Right ventricle myocardium superior (tissue), 1 donor: ENCODE measurements at regions not wholly inside any gene's neighbourhood (a gene's known extent, or its start where the extent isn't known, plus 50 kb on each side); places are given as distances from the start of the nearest gene placed in this dataset.
"Not testable (repeated sequence)": the region's sequence is repeated elsewhere in the genome, so short reads cannot be mapped to it uniquely, and the experiment has no call there.

ENCODE experiments used
- ATAC-seq: fragments of 200-7000 bp; cut with Tn5 transposase; one replicate; pipeline ENCODE4 v1.9.1; 2020; ENCODE audit warnings: mild to moderate bottlenecking; ENCODE audit not compliant: poor library complexity
- DNase-seq: peaks from one replicate; pipeline ENCODE4 v3.0.0-alpha.2; 2020
- intact Hi-C: fragments of 100-400 bp; cut with DNase I; formaldehyde crosslinking; loops from one replicate; pipeline ENCODE4 v1.11.2; 2022
- donor health status: DM: no; HTN: yes; CAD: no; lungs with severe emphysema.

- intact Hi-C loops = no loop called here
- ATAC-seq (no peak), DNase-seq (no peak)
Observed at GRCh38 chr7:53336105-53336668, 300.8 kb downstream of the POM121L12 start.

GRCh38 chr7:53340220-53340619 lies 304.8 kb downstream of the POM121L12 start:
- ATAC-seq = no peak
- intact Hi-C loops = no loop called here
- DNase-seq = no peak

- ATAC-seq (no peak), DNase-seq (no peak)
- intact Hi-C loops = no loop called here
Observed at GRCh38 chr7:53350241-53350640, 314.8 kb downstream of the POM121L12 start.

GRCh38 chr7:53351681-53352080 lies 316.2 kb downstream of the POM121L12 start:
- ATAC-seq = no peak
- DNase-seq = no peak
- intact Hi-C loops = no loop called here

- DNase-seq (no peak), ATAC-seq (peak; percentile 38)
- intact Hi-C loops = no loop called here
Observed at GRCh38 chr7:53358269-53358668, 322.8 kb downstream of the POM121L12 start.

DNA sequence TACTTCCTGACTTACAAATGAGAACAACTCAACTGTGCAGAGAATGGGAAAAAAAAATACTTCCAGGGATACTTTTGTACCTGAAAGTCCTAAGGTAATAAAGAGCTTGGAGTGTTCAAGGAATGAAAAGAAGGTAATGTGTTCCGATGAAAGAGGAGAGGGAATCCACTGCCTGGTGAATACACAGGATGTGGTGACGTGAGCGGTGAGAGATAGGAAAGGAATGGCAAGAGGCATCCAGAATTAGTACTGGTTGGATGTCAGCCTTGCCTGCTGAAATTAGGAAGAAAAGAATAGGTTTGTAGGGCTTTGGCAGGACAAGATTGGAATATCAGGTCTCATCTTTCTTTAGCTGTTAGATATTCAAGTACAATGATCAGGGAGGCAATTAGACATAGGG lies 347.7 kb downstream of the POM121L12 start:
- intact Hi-C loops = no loop called here
- DNase-seq = no peak
- ATAC-seq = no peak

GRCh38 chr7:53385239-53385638 lies 349.8 kb downstream of the POM121L12 start:
- ATAC-seq, intact Hi-C loops, DNase-seq: not testable (repeated sequence)

GRCh38 chr7:53387515-53387914 lies 352.1 kb downstream of the POM121L12 start:
- no peak for DNase-seq
- intact Hi-C loops = no loop called here
- ATAC-seq = no peak

GRCh38 chr7:53397911-53398310 lies 362.5 kb downstream of the POM121L12 start:
- no peak for ATAC-seq
- DNase-seq = no peak
- intact Hi-C loops = no loop called here

GRCh38 chr7:53398566-53398965 lies 363.1 kb downstream of the POM121L12 start:
- intact Hi-C loops = no loop called here
- DNase-seq (no peak), ATAC-seq (no peak)

DNA sequence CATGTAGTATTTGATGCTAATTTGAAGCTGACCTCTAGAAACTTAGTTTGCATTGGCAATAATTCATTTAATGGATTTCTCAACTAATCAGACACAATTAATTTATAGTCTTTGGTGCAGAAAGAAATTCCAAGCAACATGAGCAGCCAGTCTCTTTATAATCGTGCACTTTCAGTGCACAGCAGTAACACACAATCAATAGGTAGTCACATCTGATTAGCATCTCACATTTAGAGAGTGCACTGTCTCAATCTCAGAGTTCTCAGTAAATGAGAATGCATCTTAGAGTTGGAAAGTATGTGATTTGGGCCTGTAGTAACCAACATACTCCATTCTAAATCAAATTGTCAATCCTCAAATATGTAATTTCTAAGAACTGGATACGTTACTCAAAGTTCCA lies 377.6 kb downstream of the POM121L12 start:
- DNase-seq = no peak
- ATAC-seq = no peak
- intact Hi-C loops = no loop called here

- DNase-seq (no peak), ATAC-seq (no peak)
- intact Hi-C loops = no loop called here
Observed at GRCh38 chr7:53415816-53416215, 380.4 kb downstream of the POM121L12 start.

- no peak for DNase-seq
- intact Hi-C loops = no loop called here
- no peak for ATAC-seq
Observed at GRCh38 chr7:53418834-53419482, 383.5 kb downstream of the POM121L12 start.

DNA sequence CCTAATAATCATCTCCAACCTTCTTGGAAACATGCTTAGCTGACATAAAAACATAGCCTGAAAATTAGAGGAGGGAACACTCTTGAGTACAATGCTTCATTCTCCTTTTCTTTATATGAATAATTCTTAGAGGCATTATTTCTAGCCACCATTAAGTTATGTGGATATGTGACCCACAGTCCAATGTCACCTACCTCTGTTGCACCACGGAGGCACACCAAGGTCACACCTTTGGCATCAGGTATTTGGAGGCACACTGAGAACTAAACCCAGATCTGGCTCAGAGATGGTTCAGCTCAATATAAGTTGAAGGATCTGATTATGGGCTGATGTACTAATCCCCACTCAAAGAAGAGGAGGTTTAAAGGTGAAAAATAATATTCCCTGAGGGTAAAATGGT lies 385.1 kb downstream of the POM121L12 start:
- ATAC-seq = no peak
- no peak for DNase-seq
- intact Hi-C loops = no loop called here

DNA sequence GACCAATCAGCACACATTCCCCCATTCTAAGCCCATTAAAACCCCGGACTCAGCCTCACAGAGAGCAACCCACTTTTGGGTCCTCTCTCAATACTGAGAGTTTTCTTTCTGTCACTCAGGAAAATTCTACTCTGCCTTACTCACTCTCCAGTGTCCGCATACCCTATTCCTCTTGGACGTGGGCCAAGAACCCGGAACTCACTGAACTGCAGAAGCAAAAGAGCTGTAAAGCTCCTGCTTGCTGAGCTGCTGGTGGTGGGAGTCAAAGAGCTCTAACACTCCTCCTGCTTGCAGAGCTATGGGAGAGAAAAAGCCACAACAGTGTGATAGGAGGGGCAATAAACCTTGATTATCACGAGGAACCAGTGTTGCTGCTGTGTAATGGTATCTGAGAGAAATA lies 386.9 kb downstream of the POM121L12 start:
- no peak for ATAC-seq
- intact Hi-C loops = no loop called here

GRCh38 chr7:53426145-53426750 lies 390.8 kb downstream of the POM121L12 start:
- no peak for DNase-seq
- ATAC-seq = no peak
- intact Hi-C loops = no loop called here

More for the DNA sequence above, 386.9 kb downstream of the POM121L12 start:
- DNase-seq = no peak

DNA sequence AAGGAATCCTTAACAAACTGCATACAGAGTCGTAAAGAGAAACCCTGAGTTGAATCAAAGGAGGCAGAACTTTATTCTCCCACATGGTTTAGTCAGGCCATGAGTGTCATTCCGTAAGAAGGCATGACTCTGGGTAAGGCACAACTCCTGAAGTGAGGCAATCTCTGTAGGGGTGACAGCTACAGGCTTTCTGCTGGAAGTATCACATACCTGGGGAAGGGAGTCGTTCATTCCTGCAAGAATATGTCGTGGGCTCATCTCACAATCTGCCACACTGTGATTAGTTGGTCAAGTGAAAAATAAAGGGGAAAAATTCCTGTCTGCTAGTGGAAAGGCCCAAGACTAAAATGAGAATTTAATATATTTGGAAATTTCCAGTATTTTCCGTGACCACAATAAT lies 392.6 kb downstream of the POM121L12 start:
- DNase-seq = no peak
- no peak for ATAC-seq

GRCh38 chr7:53431901-53432300 lies 396.5 kb downstream of the POM121L12 start:
- DNase-seq = no peak
- ATAC-seq = no peak
- intact Hi-C loops = no loop called here

More for the DNA sequence above, 392.6 kb downstream of the POM121L12 start:
- intact Hi-C loops = no loop called here

DNA sequence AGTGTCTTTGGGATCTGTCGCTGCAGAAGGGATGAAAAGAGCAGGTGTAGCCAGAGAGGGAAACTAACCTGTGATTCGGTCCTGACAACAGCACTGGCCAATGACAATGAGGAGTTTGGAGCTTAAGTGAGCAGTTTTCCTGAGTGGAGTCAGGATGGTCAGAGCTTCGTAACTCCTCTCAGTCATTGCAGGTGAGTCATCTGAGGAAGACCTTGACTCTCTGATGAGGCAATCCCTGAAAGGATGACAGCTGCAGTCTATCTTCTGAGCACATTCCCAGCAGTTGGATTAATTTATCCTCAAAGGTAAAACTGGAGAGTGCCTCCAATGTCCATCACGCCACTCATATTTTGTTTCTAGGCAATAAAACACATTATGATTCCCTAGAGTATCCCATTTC lies 401.9 kb downstream of the POM121L12 start:
- ATAC-seq = no peak
- no peak for DNase-seq
- intact Hi-C loops = no loop called here

DNA sequence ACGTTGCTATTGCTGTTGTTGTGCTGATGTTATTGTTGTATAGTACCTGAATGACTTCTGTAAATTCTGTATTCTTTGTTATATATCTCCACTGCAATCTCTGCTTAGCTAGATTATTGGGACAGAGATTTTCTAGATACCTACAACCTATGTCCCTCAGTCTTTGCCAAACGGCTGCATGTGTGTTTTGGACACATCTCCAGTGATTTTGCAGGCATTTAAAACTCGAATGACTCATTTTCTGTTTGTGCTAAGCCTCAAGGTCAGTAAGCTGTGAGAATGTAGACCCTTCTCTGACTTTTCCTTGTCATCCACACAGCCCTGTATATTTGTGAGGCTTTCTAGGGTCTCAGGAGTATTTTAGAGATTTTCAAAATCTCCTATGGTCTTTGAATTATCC lies 410.7 kb downstream of the POM121L12 start:
- intact Hi-C loops = no loop called here
- DNase-seq (no peak), ATAC-seq (no peak)
